NCI-H2171 (cell line): ENCODE measurements at regions not wholly inside any gene's neighbourhood (a gene's known extent, or its start where the extent isn't known, plus 50 kb on each side); places are given as distances from the start of the nearest gene placed in this dataset.
"Not testable (repeated sequence)": the region's sequence is repeated elsewhere in the genome, so short reads cannot be mapped to it uniquely, and the experiment has no call there.

Experiments used
- DNase-seq: peaks from one replicate; lab custom pipeline; 2025; lab: John Stamatoyannopoulos, UW

GRCh38 chr20:47441774-47442150, 59.9 kb upstream of the NCOA3 start:
- DNase-seq, result no peak

- not testable (repeated sequence) for DNase-seq
Observed at GRCh38 chr20:47443060-47443459, 58.6 kb upstream of the NCOA3 start.

DNA sequence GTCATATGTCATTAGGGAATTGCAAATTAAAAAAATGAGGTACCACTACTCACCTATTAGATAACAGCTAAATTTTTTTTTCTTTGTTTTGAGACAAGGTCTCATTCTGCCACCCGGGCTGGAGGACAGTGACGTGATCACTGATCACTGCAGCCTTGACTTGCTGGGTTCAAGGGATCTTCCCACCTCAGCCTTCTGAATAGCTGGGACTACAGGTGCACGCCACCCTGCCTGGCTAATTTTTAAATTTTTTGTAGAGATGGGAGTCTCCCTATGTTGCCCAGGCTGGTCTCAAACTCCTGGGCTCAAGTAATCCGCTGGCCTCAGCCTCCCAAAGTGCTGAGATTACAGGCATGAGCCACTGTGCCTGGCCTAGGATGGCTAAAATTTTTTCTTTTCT, 57.1 kb upstream of the NCOA3 start:
- no peak for DNase-seq

DNA sequence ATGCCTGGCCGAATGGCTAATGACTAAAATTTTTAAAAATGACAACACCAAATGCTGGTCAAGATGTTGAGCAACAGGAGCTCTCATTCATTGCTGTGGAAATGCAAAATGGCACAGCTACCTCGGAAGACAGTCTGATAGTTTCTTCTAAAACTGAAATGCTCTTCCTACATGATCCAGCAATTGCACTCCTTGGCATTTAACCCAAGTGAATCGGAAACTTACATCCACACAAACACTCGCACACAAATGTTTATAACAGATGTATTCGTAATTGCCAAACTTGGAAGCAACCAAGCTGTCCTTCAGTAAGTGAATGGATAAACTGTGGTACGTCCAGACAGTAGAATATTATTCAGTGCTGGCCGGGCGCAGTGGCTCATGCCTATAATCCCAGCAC, 56.4 kb upstream of the NCOA3 start:
- no peak for DNase-seq

- DNase-seq, result not testable (repeated sequence)
Observed at GRCh38 chr20:47447350-47448296, 54.1 kb upstream of the NCOA3 start.

DNA sequence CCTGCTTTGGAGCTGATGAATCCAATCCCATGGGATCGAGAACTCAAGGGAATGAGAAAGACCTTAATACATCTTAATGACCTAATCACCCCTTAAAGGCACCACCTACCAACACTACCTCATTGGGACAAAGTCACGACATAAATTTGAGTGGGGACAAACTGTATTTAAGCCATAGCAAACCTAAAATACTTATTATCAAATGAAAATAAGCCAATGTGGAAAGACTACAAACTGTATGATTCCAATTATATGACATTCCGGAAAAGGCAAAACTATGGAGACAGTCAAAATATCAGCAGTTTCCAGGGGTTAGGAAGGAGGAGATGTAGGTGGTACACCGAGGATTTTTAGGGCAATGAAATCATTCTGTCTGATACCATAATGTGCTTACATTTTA, 53.3 kb upstream of the NCOA3 start:
- DNase-seq, result no peak

- DNase-seq, result no peak
Observed at GRCh38 chr20:47451602-47451904, 50.1 kb upstream of the NCOA3 start.
